ENCODE measurements at regions not wholly inside any gene's neighbourhood (a gene's known extent, or its start where the extent isn't known, plus 50 kb on each side); places are given as distances from the start of the nearest gene placed in this dataset.

DNA sequence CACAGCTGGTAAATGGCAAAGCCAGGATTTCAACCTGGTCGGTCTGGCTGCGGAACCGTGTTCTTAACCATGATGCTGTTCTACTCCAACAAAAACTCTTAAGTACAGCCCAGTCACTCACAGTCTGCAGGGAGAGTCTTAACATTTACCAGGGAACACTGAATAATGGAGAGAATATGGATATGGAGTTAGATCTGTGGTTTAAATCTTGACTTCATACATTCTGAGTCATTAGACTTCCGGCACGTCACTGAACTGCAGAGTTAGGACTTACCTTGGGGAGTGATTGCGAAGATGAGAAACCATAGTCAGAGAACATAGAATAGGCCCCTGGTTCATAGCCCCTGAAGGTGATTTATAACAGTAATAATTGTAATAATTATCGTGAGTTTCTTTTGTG, 61.7 kb downstream of the ADRA2A start:
- TF ChIP-seq POLR2A (IDR thresholded peaks at IDR 0.05) (no peak), EP300 (IDR thresholded peaks at IDR 0.05) (no peak)
- TF ChIP-seq, protein P1, sequence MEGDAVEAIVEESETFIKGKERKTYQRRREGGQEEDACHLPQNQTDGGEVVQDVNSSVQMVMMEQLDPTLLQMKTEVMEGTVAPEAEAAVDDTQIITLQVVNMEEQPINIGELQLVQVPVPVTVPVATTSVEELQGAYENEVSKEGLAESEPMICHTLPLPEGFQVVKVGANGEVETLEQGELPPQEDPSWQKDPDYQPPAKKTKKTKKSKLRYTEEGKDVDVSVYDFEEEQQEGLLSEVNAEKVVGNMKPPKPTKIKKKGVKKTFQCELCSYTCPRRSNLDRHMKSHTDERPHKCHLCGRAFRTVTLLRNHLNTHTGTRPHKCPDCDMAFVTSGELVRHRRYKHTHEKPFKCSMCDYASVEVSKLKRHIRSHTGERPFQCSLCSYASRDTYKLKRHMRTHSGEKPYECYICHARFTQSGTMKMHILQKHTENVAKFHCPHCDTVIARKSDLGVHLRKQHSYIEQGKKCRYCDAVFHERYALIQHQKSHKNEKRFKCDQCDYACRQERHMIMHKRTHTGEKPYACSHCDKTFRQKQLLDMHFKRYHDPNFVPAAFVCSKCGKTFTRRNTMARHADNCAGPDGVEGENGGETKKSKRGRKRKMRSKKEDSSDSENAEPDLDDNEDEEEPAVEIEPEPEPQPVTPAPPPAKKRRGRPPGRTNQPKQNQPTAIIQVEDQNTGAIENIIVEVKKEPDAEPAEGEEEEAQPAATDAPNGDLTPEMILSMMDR (IDR thresholded peaks at IDR 0.05) = no peak
